ENCODE measurements at regions not wholly inside any gene's neighbourhood (a gene's known extent, or its start where the extent isn't known, plus 50 kb on each side); places are given as distances from the start of the nearest gene placed in this dataset.

DNA sequence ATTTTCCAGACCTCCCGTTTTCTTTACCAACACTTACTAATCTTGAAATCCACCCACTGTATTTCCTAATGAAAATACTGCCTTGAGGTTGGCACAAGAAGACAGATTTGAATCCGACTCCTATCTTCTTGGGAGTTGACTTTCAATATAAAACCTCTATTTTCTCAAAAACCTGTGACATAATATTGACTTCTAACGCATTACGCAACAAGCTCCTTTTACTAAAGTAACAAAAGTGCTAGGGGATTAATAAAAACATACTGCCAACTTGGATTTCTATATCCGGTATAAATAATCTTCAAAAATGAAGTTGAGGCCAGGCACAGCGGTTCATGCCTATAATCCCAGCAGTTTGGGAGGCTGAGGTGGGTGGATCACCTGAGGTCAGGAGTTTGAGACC is 382.0 kb downstream of the PREX1 start:
- TF ChIP-seq, protein P1, sequence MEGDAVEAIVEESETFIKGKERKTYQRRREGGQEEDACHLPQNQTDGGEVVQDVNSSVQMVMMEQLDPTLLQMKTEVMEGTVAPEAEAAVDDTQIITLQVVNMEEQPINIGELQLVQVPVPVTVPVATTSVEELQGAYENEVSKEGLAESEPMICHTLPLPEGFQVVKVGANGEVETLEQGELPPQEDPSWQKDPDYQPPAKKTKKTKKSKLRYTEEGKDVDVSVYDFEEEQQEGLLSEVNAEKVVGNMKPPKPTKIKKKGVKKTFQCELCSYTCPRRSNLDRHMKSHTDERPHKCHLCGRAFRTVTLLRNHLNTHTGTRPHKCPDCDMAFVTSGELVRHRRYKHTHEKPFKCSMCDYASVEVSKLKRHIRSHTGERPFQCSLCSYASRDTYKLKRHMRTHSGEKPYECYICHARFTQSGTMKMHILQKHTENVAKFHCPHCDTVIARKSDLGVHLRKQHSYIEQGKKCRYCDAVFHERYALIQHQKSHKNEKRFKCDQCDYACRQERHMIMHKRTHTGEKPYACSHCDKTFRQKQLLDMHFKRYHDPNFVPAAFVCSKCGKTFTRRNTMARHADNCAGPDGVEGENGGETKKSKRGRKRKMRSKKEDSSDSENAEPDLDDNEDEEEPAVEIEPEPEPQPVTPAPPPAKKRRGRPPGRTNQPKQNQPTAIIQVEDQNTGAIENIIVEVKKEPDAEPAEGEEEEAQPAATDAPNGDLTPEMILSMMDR (IDR thresholded peaks at IDR 0.05) = no peak
- TF ChIP-seq POLR2A (IDR thresholded peaks at IDR 0.05) = no peak

Data from esophagus squamous epithelium (tissue), 4 donors.